Stomach (tissue), 4 donors: ENCODE measurements at regions not wholly inside any gene's neighbourhood (a gene's known extent, or its start where the extent isn't known, plus 50 kb on each side); places are given as distances from the start of the nearest gene placed in this dataset.

Experiments
- POLR2AphosphoS5 ChIP-seq, 3 donors: sonication (generic); formaldehyde crosslinking; IDR thresholded peaks; one replicate each; pipeline ENCODE4 v1.6.1; 2016; ENCODE audit warnings: antibody characterized with exemption in 3 of 3
- TF ChIP-seq, protein P1 (sequence below), 7 experiments: fragments of 450-650 bp in 4 of 7; fragments of 200-600 bp in 3 of 7; sonication (generic) in 3 of 7; IDR thresholded peaks; one replicate each; pipeline ENCODE4 v1.5.1; 2016 to 2019; ENCODE audit warnings: antibody characterized with exemption in 7 of 7, control low read depth in 2 of 7, mild to moderate bottlenecking in 1 of 7

DNA sequence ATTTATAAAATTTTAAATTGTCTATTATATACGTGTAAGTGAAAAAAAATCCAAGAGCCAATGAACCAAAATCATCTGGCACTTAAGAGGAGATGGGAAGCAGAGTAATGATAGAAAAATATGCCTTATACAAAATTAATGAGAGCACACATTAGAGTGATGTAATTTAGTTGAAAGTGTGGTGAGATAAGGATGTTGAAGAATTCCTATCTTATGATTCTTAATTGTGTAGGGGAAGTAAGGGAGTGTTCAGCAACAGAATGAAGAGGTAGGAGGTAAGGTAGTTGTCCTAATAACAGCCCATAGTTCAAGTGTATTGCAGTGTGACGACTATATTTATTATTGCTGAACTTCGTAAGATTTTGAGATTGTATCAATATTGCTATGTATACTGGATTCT, 843.4 kb upstream of the FLRT2 start:
- TF ChIP-seq, protein P1, sequence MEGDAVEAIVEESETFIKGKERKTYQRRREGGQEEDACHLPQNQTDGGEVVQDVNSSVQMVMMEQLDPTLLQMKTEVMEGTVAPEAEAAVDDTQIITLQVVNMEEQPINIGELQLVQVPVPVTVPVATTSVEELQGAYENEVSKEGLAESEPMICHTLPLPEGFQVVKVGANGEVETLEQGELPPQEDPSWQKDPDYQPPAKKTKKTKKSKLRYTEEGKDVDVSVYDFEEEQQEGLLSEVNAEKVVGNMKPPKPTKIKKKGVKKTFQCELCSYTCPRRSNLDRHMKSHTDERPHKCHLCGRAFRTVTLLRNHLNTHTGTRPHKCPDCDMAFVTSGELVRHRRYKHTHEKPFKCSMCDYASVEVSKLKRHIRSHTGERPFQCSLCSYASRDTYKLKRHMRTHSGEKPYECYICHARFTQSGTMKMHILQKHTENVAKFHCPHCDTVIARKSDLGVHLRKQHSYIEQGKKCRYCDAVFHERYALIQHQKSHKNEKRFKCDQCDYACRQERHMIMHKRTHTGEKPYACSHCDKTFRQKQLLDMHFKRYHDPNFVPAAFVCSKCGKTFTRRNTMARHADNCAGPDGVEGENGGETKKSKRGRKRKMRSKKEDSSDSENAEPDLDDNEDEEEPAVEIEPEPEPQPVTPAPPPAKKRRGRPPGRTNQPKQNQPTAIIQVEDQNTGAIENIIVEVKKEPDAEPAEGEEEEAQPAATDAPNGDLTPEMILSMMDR (IDR thresholded peaks at IDR 0.05) = no peak
- no peak for TF ChIP-seq POLR2AphosphoS5 (IDR thresholded peaks at IDR 0.05)
